Smooth muscle cell (in vitro differentiated cells): ENCODE measurements at regions not wholly inside any gene's neighbourhood (a gene's known extent, or its start where the extent isn't known, plus 50 kb on each side); places are given as distances from the start of the nearest gene placed in this dataset.

Experiments
- DNase-seq: peaks from one replicate; lab custom pipeline; 2025; ENCODE audit not compliant: unreplicated experiment; lab: John Stamatoyannopoulos, UW
- H2AFZ ChIP-seq: fragments of 200-600 bp; sonication (generic); 2 replicates; pipeline ENCODE4 v1.6.0; 2016; ENCODE audit warnings: antibody characterized with exemption, low read depth, mild to moderate bottlenecking
- H3F3A ChIP-seq: fragments of 200-600 bp; sonication (generic); 2 replicates; pipeline ENCODE4 v1.6.0; 2017; ENCODE audit warnings: antibody characterized with exemption, low read depth
- H3K27ac ChIP-seq: fragments of 200-600 bp; sonication (generic); 2 replicates; pipeline ENCODE4 v1.5.1; 2016; ENCODE audit warnings: low read depth, mild to moderate bottlenecking
- H3K27me3 ChIP-seq: fragments of 200-600 bp; sonication (generic); 2 replicates; pipeline ENCODE4 v1.6.1; 2016; ENCODE audit warnings: low read depth, mild to moderate bottlenecking
- H3K36me3 ChIP-seq: fragments of 200-600 bp; sonication (generic); 2 replicates; pipeline ENCODE4 v1.5.1; 2016; ENCODE audit warnings: low read depth
- H3K4me1 ChIP-seq: fragments of 200-600 bp; sonication (generic); 2 replicates; pipeline ENCODE4 v1.5.1; 2016; ENCODE audit warnings: low read depth
- H3K4me2 ChIP-seq: fragments of 200-600 bp; sonication (generic); 2 replicates; pipeline ENCODE4 v1.6.0; 2016; ENCODE audit warnings: mild to moderate bottlenecking
- H3K4me3 ChIP-seq: fragments of 200-600 bp; sonication (generic); 2 replicates; pipeline ENCODE4 v1.5.1; 2016; ENCODE audit warnings: mild to moderate bottlenecking
- H3K79me2 ChIP-seq: fragments of 200-600 bp; sonication (generic); 2 replicates; pipeline ENCODE4 v1.6.0; 2016; ENCODE audit warnings: low read depth, mild to moderate bottlenecking
- H3K9ac ChIP-seq: fragments of 200-600 bp; sonication (generic); 2 replicates; pipeline ENCODE4 v1.6.0; 2016; ENCODE audit warnings: low read depth
- H3K9me3 ChIP-seq: fragments of 200-600 bp; sonication (generic); replicated peaks from 2 replicates; pipeline ENCODE4 v1.5.1; 2016; ENCODE audit warnings: low read depth
- H4K20me1 ChIP-seq: fragments of 200-600 bp; sonication (generic); 2 replicates; pipeline ENCODE4 v1.6.0; 2016; ENCODE audit warnings: low read depth
- WGBS: methylation state at CpG from one replicate; pipeline ENCODE4 v1.1.7; 2016; ENCODE audit warnings: low lambda C conversion rate; 5-methylcytosine and 5-hydroxymethylcytosine counted together
- TF ChIP-seq, protein P1 (sequence below): fragments of 200-600 bp; sonication (generic); IDR thresholded peaks from 2 replicates; pipeline ENCODE4 v1.5.1; 2017; ENCODE audit warnings: borderline replicate concordance, mild to moderate bottlenecking, antibody characterized with exemption; ENCODE audit not compliant: insufficient read depth, poor library complexity, severe bottlenecking

DNA sequence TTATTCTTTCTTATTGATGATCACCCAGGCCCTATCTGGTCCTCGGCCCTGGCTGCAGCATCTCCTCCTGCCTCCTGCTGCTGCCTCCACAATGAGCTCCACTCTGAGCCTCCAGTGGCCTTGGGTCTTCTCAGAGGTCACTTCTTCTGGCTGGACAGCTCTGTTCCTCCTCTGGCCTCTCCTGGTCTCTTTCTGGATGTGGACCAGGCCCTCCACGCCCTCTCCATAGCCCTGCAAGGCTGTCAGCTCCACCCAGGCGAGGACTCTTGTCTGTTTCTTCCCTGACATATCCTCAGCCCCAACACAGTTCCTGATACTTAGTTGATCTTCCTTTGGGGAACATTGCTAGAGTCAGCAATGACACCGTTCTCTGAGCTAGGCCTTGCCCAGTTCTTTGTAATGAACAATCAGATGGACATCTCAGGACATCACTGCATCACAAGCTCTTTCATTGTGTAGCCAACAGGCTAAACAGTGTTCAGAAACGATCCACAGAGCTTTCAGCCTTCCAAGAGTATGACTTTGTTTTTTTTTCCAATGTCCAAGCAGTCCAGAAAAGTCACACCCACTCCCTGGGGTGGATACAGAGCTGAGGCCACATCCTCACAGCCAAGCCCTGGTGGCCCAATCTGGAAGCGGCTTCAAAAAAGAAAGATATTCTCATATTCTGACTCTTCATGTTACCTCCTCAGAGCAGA lies 62.5 kb upstream of the DNAH5 start:
- no peaks in the 10 kb centered on the region for H3K36me3 ChIP-seq
- 94% methylated on average over 6 of the region's 6 CpGs for WGBS
- no peak overlapping the region for H3K9ac ChIP-seq
- H3K4me1 ChIP-seq: peaks cover 7% of the 10 kb centered on the region
- H3K4me2 ChIP-seq: no peak overlapping the region
- H3K9me3 ChIP-seq: no peaks in the 10 kb centered on the region
- H3K27ac ChIP-seq: no peak overlapping the region
- no peaks in the 10 kb centered on the region for H3F3A ChIP-seq
- no peaks in the 10 kb centered on the region for H4K20me1 ChIP-seq
- no peak overlapping the region for H3K4me3 ChIP-seq
- TF ChIP-seq, protein P1, sequence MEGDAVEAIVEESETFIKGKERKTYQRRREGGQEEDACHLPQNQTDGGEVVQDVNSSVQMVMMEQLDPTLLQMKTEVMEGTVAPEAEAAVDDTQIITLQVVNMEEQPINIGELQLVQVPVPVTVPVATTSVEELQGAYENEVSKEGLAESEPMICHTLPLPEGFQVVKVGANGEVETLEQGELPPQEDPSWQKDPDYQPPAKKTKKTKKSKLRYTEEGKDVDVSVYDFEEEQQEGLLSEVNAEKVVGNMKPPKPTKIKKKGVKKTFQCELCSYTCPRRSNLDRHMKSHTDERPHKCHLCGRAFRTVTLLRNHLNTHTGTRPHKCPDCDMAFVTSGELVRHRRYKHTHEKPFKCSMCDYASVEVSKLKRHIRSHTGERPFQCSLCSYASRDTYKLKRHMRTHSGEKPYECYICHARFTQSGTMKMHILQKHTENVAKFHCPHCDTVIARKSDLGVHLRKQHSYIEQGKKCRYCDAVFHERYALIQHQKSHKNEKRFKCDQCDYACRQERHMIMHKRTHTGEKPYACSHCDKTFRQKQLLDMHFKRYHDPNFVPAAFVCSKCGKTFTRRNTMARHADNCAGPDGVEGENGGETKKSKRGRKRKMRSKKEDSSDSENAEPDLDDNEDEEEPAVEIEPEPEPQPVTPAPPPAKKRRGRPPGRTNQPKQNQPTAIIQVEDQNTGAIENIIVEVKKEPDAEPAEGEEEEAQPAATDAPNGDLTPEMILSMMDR: no peak
- H3K79me2 ChIP-seq: no peaks in the 10 kb centered on the region
- H2AFZ ChIP-seq: no peak overlapping the region
- DNase-seq: no peak
- no peaks in the 10 kb centered on the region for H3K27me3 ChIP-seq

DNA sequence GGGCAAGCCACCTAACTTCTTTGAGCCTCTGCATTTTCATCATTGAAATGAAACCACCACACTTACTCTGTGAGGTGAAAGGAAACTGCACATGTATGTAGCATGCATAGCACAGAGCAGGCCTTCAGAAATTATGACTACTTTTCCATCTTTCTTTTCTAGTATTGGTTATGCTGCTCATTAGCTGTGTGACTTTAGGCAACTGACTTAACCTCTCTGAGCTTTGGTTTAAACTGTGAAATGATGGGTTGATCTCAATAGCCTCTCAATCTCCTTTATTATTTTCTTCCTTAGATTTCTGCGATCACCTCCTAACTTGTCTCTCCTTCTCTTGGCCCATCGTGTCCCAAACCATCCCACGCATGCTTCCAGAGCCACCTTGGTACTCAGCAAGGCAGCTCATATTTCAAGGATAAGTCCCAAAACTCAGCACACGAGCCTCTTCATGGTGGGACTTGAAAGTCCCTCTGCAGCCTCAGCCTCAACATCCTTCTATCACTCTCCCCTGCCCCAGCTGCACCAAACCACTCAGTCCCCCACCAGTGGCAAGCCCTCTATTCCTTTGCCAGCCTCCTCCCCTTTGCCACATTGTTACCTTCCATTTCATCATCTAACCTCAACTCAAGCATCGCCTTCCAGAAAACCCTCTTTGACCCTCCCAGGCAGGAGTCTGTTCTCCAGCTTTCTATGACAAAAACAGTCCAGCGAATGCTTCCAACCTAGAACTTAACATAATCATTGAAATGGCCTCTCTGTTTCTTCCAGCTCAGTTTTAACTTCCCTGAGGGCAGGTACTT lies 60.3 kb upstream of the DNAH5 start:
- no peak overlapping the region for H2AFZ ChIP-seq
- no peak overlapping the region for H3K9ac ChIP-seq
- H3K4me3 ChIP-seq: no peak overlapping the region
- no peak for DNase-seq
- TF ChIP-seq, protein P1: no peak
- no peaks in the 10 kb centered on the region for H4K20me1 ChIP-seq
- H3K9me3 ChIP-seq: no peaks in the 10 kb centered on the region
- no peak overlapping the region for H3K4me2 ChIP-seq
- no peaks in the 10 kb centered on the region for H3K4me1 ChIP-seq
- no peaks in the 10 kb centered on the region for H3K27me3 ChIP-seq
- no peaks in the 10 kb centered on the region for H3K79me2 ChIP-seq
- no peaks in the 10 kb centered on the region for H3F3A ChIP-seq
- no peak overlapping the region for H3K27ac ChIP-seq
- H3K36me3 ChIP-seq: no peaks in the 10 kb centered on the region
- WGBS: 86% methylated on average over 6 of the region's 6 CpGs

DNA sequence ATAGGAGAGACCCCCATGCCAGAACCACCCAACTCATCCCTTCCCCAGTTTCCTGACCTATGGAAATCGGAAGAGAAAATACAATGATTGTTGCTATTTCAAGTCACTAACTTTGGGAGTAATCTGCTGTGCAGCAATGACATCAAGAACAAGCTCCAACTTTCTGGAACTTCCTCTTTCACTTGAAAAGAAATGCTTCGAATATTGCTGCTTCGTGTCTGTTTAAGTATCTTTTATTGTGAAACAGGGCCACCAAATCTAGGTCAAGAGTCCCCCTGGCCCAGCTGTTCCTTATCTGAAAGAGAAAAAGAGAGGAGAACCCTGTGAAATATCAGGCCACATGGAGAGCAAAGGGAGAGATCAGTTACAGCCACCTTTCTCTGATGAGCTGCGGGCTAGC lies 59.4 kb upstream of the DNAH5 start:
- no peaks in the 10 kb centered on the region for H3K36me3 ChIP-seq

More for the DNA sequence above, 59.4 kb upstream of the DNAH5 start:
- Histone ChIP-seq H3K27ac (no peak overlapping the region), H4K20me1 (no peaks in the 10 kb centered on the region), H3K4me1 (no peaks in the 10 kb centered on the region), H3F3A (no peaks in the 10 kb centered on the region), H3K4me3 (no peak overlapping the region), H3K79me2 (no peaks in the 10 kb centered on the region), H3K27me3 (no peaks in the 10 kb centered on the region), H3K4me2 (no peak overlapping the region), H3K9me3 (no peaks in the 10 kb centered on the region), H3K9ac (no peak overlapping the region), H2AFZ (no peak overlapping the region)
- DNase-seq: no peak
- 93% methylated on average over 4 of the region's 4 CpGs for WGBS
- TF ChIP-seq, protein P1: no peak
